PC-3 (cell line): ENCODE measurements at regions not wholly inside any gene's neighbourhood (a gene's known extent, or its start where the extent isn't known, plus 50 kb on each side); places are given as distances from the start of the nearest gene placed in this dataset.

Experiments used
- CTCF ChIP-seq: fragments of 300-600 bp; sonication (generic); conservative IDR thresholded peaks from 2 replicates; pipeline ENCODE4 v1.5.1; 2017; ENCODE audit warnings: antibody characterized with exemption, low read depth, mild to moderate bottlenecking, low read length
- EZH2 ChIP-seq: fragments of 300-600 bp; sonication (generic); IDR thresholded peaks from one replicate; pipeline ENCODE4 v1.6.1; 2017; ENCODE audit warnings: antibody characterized with exemption, mild to moderate bottlenecking, low read length; ENCODE audit not compliant: unreplicated experiment

DNA sequence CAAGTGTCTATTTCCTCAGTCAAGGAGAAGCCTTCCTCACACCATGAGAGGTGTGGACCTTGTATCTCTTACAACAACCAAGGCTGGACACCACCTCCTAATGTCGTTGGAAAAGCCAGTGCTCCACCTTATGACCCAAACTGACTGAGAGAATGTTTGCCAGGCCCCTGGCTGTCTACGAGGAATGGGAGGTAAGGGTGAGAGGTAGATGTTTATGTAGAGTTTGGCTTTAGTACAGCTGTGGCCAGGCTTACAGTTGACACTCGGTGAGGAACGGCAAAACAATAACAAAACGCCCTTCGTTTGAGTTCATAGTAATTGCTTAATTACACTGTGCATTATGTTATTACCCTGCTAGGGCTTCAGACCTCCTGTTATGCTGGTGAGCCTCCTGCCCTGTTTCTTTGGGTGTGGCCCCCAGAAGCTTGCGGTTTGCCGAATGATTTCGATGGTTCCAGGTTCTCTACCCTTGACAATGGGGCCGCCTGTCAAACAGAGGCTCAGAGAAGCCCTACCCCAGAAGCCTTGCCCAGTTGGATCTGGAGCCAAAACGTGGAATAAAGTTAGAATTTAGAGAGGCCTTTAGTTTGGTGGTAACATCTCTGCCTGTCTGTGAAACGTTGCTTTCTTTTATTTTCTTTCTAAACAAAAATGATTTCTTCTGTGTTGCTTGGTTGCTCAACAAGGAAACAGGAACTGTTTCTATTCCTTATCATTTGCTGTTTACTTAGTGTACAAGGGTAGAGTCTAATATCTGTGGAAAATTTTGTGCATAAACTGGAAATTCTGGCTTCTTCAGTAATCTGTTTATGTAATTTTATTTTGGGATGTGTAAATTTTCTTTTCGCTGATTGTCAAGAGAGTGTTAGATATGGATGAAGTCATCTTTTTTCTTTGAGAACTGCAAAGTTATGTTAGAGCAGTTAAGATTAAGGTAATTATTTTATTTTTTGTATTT lies 60.4 kb upstream of the FOXQ1 start:
- TF ChIP-seq CTCF (no peak), EZH2 (no peak)
